ENCODE measurements at regions not wholly inside any gene's neighbourhood (a gene's known extent, or its start where the extent isn't known, plus 50 kb on each side); places are given as distances from the start of the nearest gene placed in this dataset.

- Mint-ChIP-seq H3K9me3 (ENCODE audit: unreplicated experiment) (no peaks in the 10 kb centered on the region), H3K4me3 (ENCODE audit: unreplicated experiment) (no peak overlapping the region), H3K4me1 (ENCODE audit: low read depth, unreplicated experiment) (no peaks in the 10 kb centered on the region), H3K27ac (ENCODE audit: unreplicated experiment) (no peak overlapping the region), H3K36me3 (ENCODE audit: insufficient read depth, unreplicated experiment) (no peaks in the 10 kb centered on the region), H3K27me3 (ENCODE audit: insufficient read depth, unreplicated experiment) (no peaks in the 10 kb centered on the region)
- Histone ChIP-seq H3K4me1 (no peaks in the 10 kb centered on the region), H3K36me3 (ENCODE audit: control insufficient read depth, insufficient read depth, low read length) (no peaks in the 10 kb centered on the region), H3K27me3 (replicated peaks; ENCODE audit: control insufficient read depth, insufficient read depth, low read length) (no peaks in the 10 kb centered on the region), H3K9me3 (no peaks in the 10 kb centered on the region), H3K4me3 (ENCODE audit: low read depth, low read length) (no peak overlapping the region)
- CTCF ChIA-PET = no interaction called here
- BruUV-seq (replicated peaks) = no TSS peak
- POLR2A ChIA-PET = no interaction called here
- no peak for DNase-seq
- TF ChIP-seq CTCF (IDR thresholded peaks at IDR 0.05; ENCODE audit: insufficient read depth in 1 of 2, low read depth in 1 of 2, low read length in 1 of 2, severe bottlenecking in 1 of 2, unreplicated experiment in 1 of 2) = no peak
- intact Hi-C loops (cut with micrococcal nuclease; ENCODE audit: unreplicated experiment) = no loop called here
Observed at GRCh38 chr14:83282706-83283105, 1749.1 kb upstream of the SEL1L start.

GRCh38 chr14:83287300-83287699 lies 1753.6 kb upstream of the SEL1L start:
- CTCF ChIA-PET = no interaction called here
- no peak overlapping the region for H3K4me3 Mint-ChIP-seq (ENCODE audit: unreplicated experiment)
- no peak overlapping the region for H3K27ac Mint-ChIP-seq (ENCODE audit: unreplicated experiment)
- no peaks in the 10 kb centered on the region for H3K27me3 ChIP-seq (replicated peaks; ENCODE audit: control insufficient read depth, insufficient read depth, low read length)
- no peaks in the 10 kb centered on the region for H3K9me3 ChIP-seq
- no peaks in the 10 kb centered on the region for H3K27me3 Mint-ChIP-seq (ENCODE audit: insufficient read depth, unreplicated experiment)
- H3K4me1 Mint-ChIP-seq (ENCODE audit: low read depth, unreplicated experiment) = no peaks in the 10 kb centered on the region
- TF ChIP-seq CTCF (IDR thresholded peaks at IDR 0.05; ENCODE audit: insufficient read depth in 1 of 2, low read depth in 1 of 2, low read length in 1 of 2, severe bottlenecking in 1 of 2, unreplicated experiment in 1 of 2) = no peak
- POLR2A ChIA-PET = no interaction called here
- H3K4me3 ChIP-seq (ENCODE audit: low read depth, low read length) = no peak overlapping the region
- no peak for DNase-seq
- H3K9me3 Mint-ChIP-seq (ENCODE audit: unreplicated experiment) = no peaks in the 10 kb centered on the region
- H3K4me1 ChIP-seq = no peaks in the 10 kb centered on the region
- BruUV-seq (replicated peaks) = no TSS peak
- intact Hi-C loops (cut with micrococcal nuclease; ENCODE audit: unreplicated experiment) = no loop called here
- H3K36me3 ChIP-seq (ENCODE audit: control insufficient read depth, insufficient read depth, low read length) = no peaks in the 10 kb centered on the region
- H3K36me3 Mint-ChIP-seq (ENCODE audit: insufficient read depth, unreplicated experiment) = no peaks in the 10 kb centered on the region

DNA sequence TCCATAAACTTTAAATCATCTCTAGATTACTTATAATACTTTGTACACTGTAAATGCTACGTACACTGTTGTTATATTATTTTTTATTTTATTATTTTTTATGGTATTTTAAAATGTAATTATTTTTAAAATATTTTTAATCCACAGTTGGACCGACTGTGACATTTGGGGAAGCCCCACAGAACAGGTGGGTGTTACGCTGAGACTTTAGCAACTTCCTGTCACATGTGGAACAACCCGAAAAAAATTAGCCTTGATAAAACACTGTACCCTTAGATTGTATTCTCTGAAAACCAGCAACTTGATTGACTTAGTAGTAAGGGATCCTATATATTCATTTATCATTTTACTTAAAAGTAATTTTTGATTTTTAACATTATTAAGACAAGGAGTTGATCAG lies 1755.7 kb upstream of the SEL1L start:
- intact Hi-C loops (cut with micrococcal nuclease; ENCODE audit: unreplicated experiment) = no loop called here
- Mint-ChIP-seq H3K36me3 (ENCODE audit: insufficient read depth, unreplicated experiment) (no peaks in the 10 kb centered on the region), H3K27ac (ENCODE audit: unreplicated experiment) (no peak overlapping the region), H3K4me3 (ENCODE audit: unreplicated experiment) (no peak overlapping the region), H3K9me3 (ENCODE audit: unreplicated experiment) (no peaks in the 10 kb centered on the region), H3K27me3 (ENCODE audit: insufficient read depth, unreplicated experiment) (peaks cover 3% of the 10 kb centered on the region), H3K4me1 (ENCODE audit: low read depth, unreplicated experiment) (no peaks in the 10 kb centered on the region)
- ChIA-PET CTCF (no interaction called here), POLR2A (no interaction called here)
- H3K9me3 ChIP-seq = no peaks in the 10 kb centered on the region
- no peak overlapping the region for H3K4me3 ChIP-seq (ENCODE audit: low read depth, low read length)
- no peaks in the 10 kb centered on the region for H3K27me3 ChIP-seq (replicated peaks; ENCODE audit: control insufficient read depth, insufficient read depth, low read length)
- TF ChIP-seq CTCF (IDR thresholded peaks at IDR 0.05; ENCODE audit: insufficient read depth in 1 of 2, low read depth in 1 of 2, low read length in 1 of 2, severe bottlenecking in 1 of 2, unreplicated experiment in 1 of 2) = no peak
- no peaks in the 10 kb centered on the region for H3K36me3 ChIP-seq (ENCODE audit: control insufficient read depth, insufficient read depth, low read length)
- DNase-seq = no peak
- H3K4me1 ChIP-seq = no peaks in the 10 kb centered on the region
- BruUV-seq (replicated peaks) = no TSS peak

All from Caco-2 (cell line).